NB4 (cell line): ENCODE measurements at regions not wholly inside any gene's neighbourhood (a gene's known extent, or its start where the extent isn't known, plus 50 kb on each side); places are given as distances from the start of the nearest gene placed in this dataset.
A peak's percentile ranks its signal among the peaks of the same experiment; 100 is the strongest.

Experiments used
- DNase-seq: peaks from one replicate; pipeline ENCODE4 v3.0.0; 2010; ENCODE audit warnings: low read depth
- H3K4me3 ChIP-seq: one replicate; pipeline ENCODE4 v1.5.1; 2011; ENCODE audit warnings: mild to moderate bottlenecking, low read depth, low read length, moderate library complexity
- MYC ChIP-seq: IDR thresholded peaks from 2 replicates; pipeline ENCODE4 v1.6.1; 2011; ENCODE audit warnings: low read depth, low read length
- POLR2A ChIP-seq: IDR thresholded peaks from 2 replicates; pipeline ENCODE4 v1.6.1; 2011; ENCODE audit warnings: mild to moderate bottlenecking; ENCODE audit not compliant: insufficient read length; ENCODE audit errors: extremely low read depth
- TF ChIP-seq, protein P1 (sequence below): IDR thresholded peaks from one replicate; pipeline ENCODE4 v1.5.1; 2012; ENCODE audit warnings: low read depth, low read length
- TF ChIP-seq, protein P2 (sequence below): IDR thresholded peaks from 2 replicates; pipeline ENCODE4 v1.6.1; 2011; ENCODE audit warnings: low read depth, low read length

DNA sequence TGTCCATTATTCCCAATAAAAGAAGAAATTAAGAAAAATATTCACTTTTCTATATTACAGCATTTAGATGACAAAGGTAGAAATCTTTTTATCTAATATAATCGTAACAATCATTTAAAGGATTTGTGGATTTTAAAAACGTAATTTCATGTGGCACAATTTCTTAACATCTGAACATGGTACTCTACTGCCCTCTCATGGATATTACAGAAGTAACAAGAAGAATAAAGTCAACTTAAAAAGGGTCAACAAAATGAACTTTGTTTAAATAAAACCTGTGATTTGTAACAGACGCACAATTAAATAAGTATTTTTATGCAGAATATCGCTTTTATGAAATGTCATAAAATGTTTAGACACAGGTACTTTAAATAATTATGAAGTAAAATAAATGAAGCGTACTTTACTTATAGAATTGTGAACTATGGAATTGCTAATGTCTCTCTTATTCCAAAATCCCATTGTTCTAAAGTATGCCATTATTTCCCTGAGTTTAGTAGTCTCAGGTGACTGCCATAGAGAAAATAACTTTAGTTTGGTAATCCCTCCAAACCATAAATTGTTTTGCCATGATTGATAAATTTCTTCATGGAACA is 366.8 kb upstream of the ZNF385D start:
- TF ChIP-seq POLR2A, result no peak
- TF ChIP-seq, protein P1, sequence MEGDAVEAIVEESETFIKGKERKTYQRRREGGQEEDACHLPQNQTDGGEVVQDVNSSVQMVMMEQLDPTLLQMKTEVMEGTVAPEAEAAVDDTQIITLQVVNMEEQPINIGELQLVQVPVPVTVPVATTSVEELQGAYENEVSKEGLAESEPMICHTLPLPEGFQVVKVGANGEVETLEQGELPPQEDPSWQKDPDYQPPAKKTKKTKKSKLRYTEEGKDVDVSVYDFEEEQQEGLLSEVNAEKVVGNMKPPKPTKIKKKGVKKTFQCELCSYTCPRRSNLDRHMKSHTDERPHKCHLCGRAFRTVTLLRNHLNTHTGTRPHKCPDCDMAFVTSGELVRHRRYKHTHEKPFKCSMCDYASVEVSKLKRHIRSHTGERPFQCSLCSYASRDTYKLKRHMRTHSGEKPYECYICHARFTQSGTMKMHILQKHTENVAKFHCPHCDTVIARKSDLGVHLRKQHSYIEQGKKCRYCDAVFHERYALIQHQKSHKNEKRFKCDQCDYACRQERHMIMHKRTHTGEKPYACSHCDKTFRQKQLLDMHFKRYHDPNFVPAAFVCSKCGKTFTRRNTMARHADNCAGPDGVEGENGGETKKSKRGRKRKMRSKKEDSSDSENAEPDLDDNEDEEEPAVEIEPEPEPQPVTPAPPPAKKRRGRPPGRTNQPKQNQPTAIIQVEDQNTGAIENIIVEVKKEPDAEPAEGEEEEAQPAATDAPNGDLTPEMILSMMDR, result peak; percentile 8
- DNase-seq, result peak; percentile 53
- H3K4me3 ChIP-seq, result no peak overlapping the region

DNA sequence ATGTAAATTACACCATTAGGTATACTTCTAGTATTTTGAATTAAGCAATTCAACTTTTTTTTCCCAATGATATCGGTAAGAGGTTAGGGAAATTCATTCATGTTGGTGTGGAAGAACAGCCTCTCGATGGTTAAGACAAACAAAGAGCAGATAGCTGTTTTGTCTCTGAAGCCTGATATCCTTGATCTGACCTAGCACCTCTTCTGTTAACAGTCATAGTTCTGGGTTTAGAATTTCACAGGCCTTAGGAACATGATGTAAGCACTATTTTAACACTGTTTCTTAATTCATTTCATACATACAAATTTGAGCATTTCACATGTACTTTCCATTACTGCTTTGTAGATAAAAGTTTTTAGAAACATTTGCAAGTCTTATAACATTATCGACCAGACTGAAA is 367.5 kb upstream of the ZNF385D start:
- TF ChIP-seq POLR2A (no peak), MYC (no peak)
- TF ChIP-seq, protein P1, result no peak
- TF ChIP-seq, protein P2, sequence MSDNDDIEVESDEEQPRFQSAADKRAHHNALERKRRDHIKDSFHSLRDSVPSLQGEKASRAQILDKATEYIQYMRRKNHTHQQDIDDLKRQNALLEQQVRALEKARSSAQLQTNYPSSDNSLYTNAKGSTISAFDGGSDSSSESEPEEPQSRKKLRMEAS, result no peak
- H3K4me3 ChIP-seq, result no peak overlapping the region
- DNase-seq, result no peak

DNA sequence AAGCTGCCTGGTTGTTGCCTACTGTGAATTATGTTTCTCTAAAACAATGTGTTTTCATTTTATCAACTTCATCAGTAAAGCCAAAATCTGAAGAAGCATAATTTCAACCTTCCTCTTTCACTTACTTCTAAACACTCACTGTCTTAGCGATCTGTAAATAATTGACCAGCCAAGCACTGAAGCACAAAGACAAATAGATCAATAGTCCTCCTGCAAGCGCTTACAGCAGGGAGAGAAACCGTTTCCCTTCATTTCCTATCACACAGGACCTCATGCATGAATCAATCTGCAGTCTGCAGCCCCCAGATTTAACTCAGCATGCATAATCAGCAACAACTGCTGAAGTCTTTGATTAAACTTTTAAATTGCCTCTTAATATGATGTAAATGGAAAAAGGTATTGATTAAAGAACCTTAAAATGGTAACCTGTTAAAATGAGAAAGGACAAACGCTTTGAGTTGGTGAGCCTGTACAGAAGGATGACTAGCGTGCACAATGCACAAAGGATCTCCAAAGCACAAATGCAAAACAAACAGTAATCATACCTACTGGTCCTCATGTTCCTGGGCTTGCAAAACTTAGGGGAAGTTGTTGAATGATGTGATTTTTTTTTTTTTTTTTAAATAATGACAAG is 370.2 kb upstream of the ZNF385D start:
- TF ChIP-seq POLR2A, result no peak
- TF ChIP-seq, protein P2, result no peak
- TF ChIP-seq MYC, result no peak
- no peak overlapping the region for H3K4me3 ChIP-seq
- no peak for DNase-seq

DNA sequence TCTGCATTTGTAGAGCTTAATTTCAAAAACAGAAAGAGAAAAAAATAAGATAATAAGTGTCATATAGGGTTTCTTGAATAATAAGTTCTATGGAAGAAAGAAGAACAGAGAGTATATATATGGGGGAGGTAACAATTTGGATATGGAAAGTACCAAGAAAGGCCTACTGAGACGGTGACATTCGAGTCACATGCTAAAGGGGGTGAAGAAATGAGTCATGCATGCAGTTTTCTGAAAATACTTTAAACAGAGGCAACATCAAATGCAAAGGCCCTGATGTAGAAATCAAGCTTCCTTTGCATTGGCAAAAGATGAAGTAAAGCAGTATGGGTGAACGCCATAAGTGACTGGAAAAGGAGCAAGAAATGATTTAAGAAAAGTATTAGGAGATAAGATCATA is 371.6 kb upstream of the ZNF385D start:
- H3K4me3 ChIP-seq, result no peak overlapping the region
- TF ChIP-seq, protein P2, result no peak
- TF ChIP-seq POLR2A (no peak), MYC (no peak)
- TF ChIP-seq, protein P1, result no peak
- no peak for DNase-seq

DNA sequence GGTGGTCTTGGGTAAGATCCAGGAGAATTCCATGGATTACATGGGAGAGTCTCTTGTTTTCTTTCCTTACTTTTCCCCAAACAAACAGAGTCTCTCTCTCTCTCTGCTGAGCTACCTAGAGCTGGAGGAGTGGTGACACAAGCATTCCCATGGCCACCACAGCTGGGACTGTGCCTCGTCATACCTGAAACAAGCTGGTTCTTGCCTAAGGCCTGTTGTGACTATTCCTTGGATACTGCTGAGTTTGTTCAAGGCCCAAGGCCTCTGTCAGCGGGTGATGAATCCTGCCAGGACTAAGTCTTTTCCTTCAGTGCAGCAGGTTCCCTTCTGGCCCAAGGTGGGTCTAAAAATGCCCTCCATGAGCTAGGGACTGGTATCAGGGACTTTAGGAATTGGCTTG is 378.1 kb upstream of the ZNF385D start:
- no peak overlapping the region for H3K4me3 ChIP-seq
- DNase-seq, result no peak
- TF ChIP-seq MYC, result no peak
- no peak for TF ChIP-seq POLR2A
- TF ChIP-seq, protein P1, result no peak
- TF ChIP-seq, protein P2, result no peak

DNA sequence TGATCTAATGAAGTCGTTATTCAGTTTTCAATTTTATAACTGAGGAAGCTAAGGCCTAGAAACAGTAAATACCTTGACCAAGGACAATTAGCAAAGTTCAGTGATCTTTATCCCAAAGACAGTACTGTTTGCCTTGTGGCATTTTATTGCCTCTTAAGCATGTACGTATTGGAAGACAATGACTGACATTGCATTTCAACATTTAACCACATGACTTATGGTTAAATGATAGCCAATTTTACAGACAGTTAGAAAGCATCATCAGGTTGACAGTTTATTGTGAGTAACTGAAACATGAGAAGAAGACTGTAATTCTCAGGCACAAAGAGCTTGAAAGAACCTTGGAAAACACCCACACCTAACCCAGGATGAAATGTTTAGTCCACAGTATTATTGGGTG is 390.8 kb upstream of the ZNF385D start:
- TF ChIP-seq, protein P2, result no peak
- no peak for TF ChIP-seq MYC
- TF ChIP-seq, protein P1, result no peak
- TF ChIP-seq POLR2A, result no peak
- no peak for DNase-seq

More for the DNA sequence above, 390.8 kb upstream of the ZNF385D start:
- no peak overlapping the region for H3K4me3 ChIP-seq
